Stimulated activated CD4-positive, alpha-beta T cell treated with anti-CD3 and anti-CD28 coated beads, Interleukin-15, amount 100 ng/mL, for 24 hours (primary cell): ENCODE measurements at regions not wholly inside any gene's neighbourhood (a gene's known extent, or its start where the extent isn't known, plus 50 kb on each side); places are given as distances from the start of the nearest gene placed in this dataset.

Experiments
- DNase-seq: peaks from one replicate; pipeline ENCODE4 v3.0.0-alpha.2; 2020

GRCh38 chr2:117684919-117685318 lies 129.6 kb upstream of the DDX18 start:
- DNase-seq, result no peak

DNA sequence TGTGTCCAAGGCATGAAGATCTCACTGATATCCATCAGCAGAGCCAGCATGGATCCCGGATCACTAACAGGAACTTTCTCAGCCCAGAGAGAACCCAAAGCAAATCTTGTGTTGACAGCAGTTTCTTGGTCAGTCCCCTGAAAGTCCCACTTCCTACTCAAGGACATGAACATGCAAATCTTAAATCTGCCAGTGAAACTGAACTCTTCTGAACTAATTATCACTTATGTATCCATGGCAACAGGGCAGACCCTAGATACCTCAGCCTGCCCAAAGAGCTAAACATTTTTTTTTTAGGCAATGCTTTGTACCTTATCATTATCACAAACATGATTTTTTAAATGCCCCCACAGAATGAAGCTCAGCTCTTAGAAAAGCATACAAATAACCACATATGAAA lies 127.8 kb upstream of the DDX18 start:
- no peak for DNase-seq

GRCh38 chr2:117691595-117691994 lies 122.9 kb upstream of the DDX18 start:
- no peak for DNase-seq

DNA sequence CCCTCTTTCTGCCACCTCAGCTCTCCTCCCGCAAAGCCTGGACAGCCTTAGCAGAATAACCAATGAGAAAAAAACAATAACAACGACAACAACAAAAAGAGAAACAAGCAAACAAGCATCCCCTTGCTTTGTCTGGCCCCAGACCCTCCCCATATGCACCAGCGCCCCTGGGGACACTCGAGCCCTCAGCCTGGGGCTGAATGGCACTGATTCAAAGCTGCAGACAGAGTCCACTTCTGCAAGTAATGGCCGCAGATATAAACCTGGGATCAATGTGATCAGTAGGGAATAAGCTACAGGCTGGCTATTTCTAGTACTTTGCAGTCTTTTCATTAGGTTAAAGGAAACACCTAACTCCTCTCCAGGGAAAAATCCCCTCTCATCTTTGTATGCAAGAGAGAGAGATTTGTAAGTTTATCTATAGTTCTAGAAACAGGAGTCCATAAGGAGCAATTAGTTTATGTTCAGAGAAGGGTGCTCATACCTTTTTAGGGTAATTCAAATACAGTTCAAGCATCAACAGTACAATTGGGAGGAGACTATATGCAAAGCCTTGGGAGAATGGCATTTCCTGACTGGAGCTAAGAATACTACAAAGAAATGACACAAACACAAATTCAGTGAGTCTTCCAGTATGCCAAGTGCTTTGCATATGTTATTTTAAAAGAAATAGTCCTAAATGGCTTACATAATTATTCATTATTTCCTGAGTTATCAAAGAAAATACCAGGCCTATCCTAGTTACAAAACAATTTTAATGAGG lies 122.3 kb upstream of the DDX18 start:
- no peak for DNase-seq

GRCh38 chr2:117693154-117693553 lies 121.3 kb upstream of the DDX18 start:
- no peak for DNase-seq

- DNase-seq, result no peak
Observed at GRCh38 chr2:117693651-117694050, 120.8 kb upstream of the DDX18 start.

- DNase-seq, result no peak
Observed at GRCh38 chr2:117698287-117698686, 116.2 kb upstream of the DDX18 start.

DNA sequence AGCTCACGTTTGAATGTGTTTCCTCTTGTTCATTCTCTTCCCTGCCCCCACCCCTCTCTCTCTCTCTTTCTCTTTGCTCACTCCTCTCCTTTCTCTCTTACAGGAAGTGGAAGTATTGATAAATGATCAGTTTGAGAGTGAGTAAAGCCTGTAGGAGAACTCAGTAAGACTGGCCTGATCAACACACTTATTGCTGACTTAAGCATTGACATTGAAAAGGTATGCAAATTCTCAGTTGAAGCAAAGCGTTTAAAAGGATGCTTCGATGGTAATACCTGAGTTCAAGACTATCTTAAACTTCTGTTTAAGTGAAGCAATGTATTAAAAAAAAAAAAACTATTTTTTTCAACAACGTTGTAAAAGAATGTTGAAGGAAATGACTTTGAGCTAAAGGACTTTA lies 115.7 kb upstream of the DDX18 start:
- DNase-seq, result no peak

- DNase-seq, result no peak
Observed at GRCh38 chr2:117700471-117700870, 114.0 kb upstream of the DDX18 start.

- DNase-seq, result no peak
Observed at GRCh38 chr2:117701365-117701764, 113.1 kb upstream of the DDX18 start.

DNA sequence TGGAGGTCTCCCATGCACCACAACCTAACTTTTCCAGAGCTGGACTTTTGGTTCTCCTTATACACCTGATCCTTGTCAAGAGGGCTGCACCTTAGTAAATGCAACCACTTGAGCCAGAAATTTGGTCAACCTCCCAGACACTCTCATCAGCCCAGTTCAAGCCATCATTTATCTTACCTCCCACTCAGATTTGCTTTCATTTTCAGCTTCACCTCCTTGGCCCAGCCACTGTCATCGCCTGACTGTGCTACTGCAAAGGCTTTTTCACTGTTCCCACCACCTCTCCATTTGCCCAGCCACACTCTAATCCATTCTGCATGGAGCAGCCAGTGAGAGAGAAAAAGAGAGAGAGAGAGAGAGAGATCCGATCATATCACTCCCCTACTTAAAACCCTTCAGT lies 112.4 kb upstream of the DDX18 start:
- DNase-seq, result no peak

- no peak for DNase-seq
Observed at GRCh38 chr2:117703858-117704257, 110.6 kb upstream of the DDX18 start.

DNA sequence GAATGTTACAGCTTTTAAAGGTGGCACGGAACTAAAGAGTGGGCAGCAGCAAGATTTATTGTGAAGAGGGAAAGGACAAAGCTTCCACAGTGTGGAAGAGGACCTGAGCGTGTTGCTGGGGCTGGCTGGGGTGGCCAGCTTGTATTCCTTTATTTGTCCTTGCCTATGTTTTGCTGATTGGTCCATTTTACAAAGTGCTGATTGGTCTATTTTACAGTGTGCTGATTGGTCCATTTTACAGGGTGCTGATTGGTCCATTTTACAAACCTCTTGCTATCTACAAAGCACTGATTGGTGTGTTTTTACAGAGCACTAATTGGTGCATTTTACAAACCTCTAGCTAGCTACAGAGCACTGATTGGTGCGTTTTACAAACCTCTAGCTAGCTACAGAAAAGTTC lies 109.7 kb upstream of the DDX18 start:
- no peak for DNase-seq

GRCh38 chr2:117707874-117708273 lies 106.6 kb upstream of the DDX18 start:
- no peak for DNase-seq

- no peak for DNase-seq
Observed at GRCh38 chr2:117712684-117713083, 101.8 kb upstream of the DDX18 start.

DNA sequence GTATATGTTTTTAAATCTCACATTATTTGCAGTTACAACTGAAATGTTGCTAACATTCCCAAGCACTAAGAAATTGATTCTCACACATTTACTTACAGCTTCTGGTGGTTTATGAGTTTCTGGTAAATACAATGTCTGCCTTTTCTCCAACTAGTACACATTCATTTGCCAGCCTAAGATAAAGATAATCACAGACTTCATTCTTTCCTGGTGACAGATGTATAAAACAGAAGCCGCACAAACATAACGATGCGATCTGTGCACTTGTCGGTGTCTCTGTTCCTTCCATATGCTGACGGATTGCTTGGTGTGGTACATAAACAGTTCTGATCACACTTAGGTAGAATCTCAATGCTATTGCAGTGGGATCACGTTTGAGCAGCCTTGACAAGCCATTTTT lies 100.4 kb upstream of the DDX18 start:
- DNase-seq, result no peak

DNA sequence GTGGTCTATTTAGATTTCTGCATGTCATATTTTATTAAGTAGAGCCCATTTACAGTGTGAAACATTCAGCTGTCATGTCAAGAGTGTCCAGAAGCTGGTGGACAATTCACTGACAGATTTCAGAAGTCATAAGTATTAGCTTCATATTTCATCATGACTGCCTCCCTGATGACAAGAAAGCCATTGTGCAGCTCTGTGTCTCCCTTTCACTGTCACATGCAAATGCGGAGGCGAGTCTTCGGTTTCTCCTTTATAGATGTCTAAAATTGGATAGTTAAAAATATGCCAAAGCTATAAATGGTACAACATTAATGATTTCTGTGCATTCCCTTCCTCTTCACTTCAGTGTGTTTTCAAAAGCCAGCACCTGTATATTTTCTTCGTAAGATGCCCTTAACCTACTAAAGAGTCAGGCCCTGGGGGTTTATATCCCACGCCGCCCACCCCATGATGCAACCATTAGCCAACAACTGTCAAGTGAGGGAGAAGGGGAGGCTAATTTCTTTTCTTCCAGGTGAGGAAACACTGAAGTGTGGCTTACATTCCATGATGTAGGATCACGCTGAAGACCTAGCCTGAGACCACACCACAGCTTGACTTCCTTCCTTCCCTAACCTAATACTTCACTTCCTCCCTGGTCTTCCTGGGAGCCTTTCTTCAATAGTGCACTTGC lies 99.6 kb upstream of the DDX18 start:
- DNase-seq, result no peak

DNA sequence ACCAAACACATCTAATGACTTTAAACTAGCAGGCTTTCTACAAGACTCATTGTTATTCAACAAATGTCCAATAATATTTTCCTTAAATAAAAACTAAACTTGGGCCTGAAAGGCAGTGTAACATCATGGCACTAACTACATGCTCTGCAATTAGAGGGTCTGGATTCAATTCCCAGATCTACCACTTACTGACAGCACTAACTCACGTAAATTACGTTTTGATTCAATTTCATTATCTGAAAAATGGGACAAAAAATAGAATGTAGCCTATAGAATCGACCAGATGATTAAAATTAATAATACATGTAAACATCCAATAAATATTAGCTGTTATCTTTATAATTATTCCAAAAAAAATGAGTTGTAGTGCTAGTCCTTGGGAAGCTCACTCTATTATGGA lies 98.0 kb upstream of the DDX18 start:
- DNase-seq, result no peak

- no peak for DNase-seq
Observed at GRCh38 chr2:117717072-117717471, 97.4 kb upstream of the DDX18 start.

- no peak for DNase-seq
Observed at GRCh38 chr2:117718048-117718447, 96.4 kb upstream of the DDX18 start.

DNA sequence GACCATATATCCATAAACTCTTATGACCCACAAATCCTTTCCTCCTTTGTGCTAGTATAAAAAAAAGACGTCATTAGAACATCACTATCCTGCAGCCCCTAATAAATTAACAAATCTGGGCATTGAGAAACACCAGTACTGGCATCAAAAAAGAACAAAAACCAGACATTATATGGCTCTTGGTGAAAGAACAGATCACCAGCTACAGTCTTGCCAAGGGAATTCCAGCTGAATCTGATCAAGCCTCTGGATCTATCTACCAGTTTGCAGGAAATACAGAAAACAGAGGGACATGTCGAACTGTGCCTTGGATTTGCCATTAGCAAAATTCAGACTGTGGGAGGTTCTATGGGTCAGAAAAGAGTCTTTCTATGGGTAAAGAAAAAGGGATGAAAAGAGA lies 93.7 kb upstream of the DDX18 start:
- DNase-seq, result no peak

DNA sequence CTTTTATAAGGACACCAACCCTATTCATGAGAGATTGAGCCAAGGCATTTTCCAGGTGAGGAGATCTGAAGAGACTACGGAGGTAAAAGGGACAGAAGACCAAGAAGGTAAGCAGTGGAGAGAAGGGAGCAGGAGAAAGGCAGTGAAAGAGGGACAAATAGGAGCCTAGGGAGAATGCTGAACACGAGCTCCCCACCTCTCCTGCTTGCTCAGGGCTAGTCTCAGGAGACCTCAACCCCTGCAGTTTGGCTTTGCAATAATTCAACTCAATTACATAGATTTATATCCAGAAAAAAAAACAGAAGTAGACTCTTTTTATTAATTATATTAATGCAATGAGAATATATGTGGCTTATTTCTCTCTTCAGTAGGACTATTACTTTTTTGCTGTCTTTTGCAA lies 91.0 kb upstream of the DDX18 start:
- DNase-seq, result no peak

GRCh38 chr2:117723888-117724434 lies 90.5 kb upstream of the DDX18 start:
- DNase-seq, result no peak

DNA sequence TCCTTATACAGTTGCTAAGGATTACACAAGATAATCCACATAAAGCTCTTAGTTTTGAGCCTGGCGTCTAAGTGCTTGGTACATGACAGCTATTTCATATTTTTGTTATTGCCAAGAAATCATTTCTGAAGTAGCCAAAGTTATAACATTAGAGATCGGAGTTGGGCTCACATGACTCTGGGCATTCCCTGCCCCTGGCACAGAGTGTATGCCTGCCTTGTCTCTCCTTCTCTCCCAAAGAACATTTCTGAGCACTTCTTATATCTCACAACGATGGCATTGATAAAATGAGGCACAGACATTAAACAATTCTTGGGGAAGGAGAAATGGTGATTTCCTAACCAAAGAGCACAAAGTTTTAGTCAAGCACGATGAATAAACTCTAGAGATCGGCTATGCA lies 87.7 kb upstream of the DDX18 start:
- DNase-seq, result no peak

GRCh38 chr2:117737846-117738245 lies 76.6 kb upstream of the DDX18 start:
- DNase-seq, result no peak
